HG02571 (cell line): ENCODE measurements at regions not wholly inside any gene's neighbourhood (a gene's known extent, or its start where the extent isn't known, plus 50 kb on each side); places are given as distances from the start of the nearest gene placed in this dataset.

Source experiments
- ATAC-seq: cut with Tn5 transposase; IDR thresholded peaks from one replicate; pipeline ENCODE4 v1.9.1; 2021; ENCODE audit warnings: mild to moderate bottlenecking, moderate library complexity; ENCODE audit not compliant: unreplicated experiment

DNA sequence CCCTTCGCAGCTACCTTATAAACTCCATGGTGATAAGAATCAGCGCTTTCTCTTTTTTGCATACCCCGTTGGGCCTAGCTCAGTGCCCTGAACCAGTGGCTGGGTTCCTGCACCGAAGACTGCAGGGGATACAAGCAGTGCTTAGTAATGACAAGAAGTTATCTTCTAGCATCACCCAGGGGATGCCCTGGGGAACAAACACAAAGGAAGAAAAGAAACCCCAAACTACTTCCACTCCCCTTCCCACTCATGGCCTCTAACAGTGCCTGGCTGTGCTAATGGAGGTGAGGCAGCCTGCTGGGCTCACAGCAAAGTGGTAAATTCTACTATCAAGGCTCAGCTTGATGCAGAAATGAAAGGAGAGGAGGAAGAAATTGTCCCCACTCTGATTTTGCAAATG is 314.7 kb downstream of the TXNL1 start:
- ATAC-seq: no peak

DNA sequence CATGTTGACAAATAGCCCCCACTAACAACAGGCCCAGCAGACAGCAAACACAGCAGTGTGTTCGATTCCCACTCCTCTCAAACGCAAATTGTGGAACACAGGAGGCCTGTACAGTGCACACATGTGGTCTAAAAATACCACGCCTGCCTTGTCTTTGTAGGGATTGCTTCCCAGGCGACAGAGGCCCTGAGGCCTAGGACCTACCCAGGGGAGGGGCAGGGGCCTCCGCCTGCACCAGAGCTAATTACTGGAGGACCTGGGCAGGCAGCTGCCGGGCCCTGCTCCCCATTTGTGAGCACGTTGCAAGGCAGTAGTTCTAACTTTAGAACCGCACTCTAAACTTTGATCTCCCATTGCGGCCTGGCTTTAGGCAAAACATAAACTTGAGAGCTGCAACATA is 316.0 kb downstream of the TXNL1 start:
- ATAC-seq: no peak

DNA sequence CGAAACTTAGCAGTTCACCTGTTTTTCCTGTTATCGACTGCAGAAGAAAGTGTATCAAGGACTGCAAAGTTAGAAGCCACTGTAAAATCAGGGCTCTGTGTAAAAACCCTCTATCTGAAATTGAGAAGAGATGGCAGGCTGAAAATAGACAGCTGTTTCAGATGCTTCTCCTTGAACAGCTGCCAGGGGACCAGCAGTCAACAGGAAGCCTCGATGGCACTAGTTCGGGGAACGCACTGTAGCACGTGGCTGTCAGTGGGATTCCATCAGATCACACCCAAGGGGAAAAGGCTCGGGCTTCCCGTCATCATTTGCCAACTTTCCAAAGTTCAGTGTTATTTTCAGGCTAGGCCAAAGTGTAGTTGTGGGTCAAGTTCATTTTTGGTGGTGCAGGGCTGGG is 316.9 kb downstream of the TXNL1 start:
- no peak for ATAC-seq

DNA sequence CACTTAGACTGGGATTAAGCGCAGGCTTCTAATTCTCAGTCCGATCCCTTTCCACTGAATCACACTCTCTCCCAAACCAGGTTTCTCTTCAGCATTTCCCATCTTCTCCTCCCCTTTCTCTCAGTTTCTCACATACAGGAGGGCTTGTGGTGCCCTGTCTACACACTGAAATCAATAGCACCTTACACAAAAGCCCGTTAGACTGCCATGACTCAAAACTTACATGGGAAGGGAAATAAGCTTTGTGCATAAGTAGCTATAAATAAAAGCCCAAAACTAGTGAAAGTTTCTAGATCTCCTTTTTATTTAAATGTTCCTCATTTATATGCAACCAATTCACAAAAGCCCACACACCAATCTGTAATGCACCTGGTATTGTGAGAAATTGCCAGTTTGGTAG is 318.4 kb downstream of the TXNL1 start:
- ATAC-seq: no peak

GRCh38 chr18:56316727-56317126 is 321.7 kb downstream of the TXNL1 start:
- ATAC-seq: no peak

- no peak for ATAC-seq
Observed at GRCh38 chr18:56315363-56315762, 323.0 kb downstream of the TXNL1 start.

GRCh38 chr18:56314396-56314795 is 324.0 kb downstream of the TXNL1 start:
- no peak for ATAC-seq

- ATAC-seq: no peak
Observed at GRCh38 chr18:56312551-56313335, 325.6 kb downstream of the TXNL1 start.

DNA sequence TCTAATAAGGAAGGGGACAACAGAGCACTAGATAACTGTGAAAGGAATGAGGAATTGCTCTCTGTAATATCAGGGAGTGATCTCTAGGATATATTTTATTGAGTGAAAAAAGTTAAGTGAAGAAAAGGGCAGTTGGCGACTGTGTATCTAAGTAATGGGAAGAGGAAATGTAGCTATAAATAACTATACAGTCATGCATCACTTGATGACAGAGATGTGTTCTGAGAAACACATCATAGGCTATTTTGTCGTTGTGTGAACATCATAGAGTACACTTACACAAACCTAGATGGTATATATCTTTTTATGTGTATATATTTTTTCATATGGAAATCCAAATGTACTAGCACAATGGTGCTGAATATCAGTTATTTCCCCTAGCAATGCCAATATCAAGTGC is 329.3 kb downstream of the TXNL1 start:
- ATAC-seq: no peak

- no peak for ATAC-seq
Observed at GRCh38 chr18:56307354-56308170, 330.8 kb downstream of the TXNL1 start.

DNA sequence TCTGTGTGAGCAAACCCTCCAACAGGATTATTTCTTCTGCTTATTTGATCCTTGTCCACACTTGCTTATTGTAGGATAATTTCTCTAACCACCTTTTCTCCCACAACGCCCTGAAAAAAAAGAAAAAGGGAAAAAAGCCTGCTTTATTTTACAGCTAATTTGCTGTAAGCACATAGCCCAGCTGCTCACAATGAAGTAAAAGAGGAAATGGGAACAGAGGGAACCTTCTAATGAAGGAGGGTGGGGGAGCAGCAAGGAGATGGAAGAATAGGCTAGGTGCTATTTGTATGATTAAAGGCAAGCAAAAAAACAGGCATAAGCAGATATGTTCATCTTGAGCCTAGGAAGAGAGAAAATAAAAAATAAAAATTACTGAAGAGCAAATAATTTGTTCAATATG is 331.6 kb downstream of the TXNL1 start:
- ATAC-seq: no peak

DNA sequence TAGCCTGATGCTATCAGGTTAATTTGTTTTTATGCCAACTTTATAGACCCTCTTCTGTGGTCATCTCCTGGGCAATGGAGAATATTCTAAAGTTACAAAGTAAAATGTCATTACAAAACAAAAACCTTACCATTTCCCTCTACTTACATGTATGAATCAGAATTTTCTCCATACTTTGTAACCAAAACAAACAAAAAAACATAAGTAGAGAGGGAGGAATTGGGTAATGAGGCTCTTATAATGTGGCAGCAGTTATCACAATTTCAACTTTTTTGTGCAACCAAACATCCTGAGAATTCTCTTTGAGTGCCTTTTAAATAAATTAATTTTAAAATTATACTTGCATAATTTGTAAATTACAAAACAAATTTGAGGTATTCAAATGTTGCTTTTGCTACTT is 332.8 kb downstream of the TXNL1 start:
- ATAC-seq: no peak

DNA sequence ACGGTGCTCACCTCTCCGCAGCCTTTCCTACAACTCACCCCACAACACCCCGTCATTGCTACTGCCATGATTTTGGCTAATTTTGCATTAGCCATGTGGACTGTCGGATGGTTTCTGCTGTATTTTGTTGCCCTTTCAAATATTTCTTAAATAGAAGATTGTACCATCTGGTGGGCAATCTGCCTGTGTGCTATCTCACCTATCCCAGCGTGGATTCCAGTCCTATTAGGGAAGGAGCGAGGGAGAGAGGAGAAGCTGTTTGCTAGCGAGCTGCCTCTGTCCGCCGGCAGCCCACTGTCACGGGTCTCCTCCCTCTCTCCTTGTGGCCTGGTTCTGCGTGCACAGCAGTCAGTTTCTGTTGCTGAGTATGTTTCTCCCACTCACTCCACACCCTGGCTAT is 336.2 kb downstream of the TXNL1 start:
- ATAC-seq: no peak

DNA sequence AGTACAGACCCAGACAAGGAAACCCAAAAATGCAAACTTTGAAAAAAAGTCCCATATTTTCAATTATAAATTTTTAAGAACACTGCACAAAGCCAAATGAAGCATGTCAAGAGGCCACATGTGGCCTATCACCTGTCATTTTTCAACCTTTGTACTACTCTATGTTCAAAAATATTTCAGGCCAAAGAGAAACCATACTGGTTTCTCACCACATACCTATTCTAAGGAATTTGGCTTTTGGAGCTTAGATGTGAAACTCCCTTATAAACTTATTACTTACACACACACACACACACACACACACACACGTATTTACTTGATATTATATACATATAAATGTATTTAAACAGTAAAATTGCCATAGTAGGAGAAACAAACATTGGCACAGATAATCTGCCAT is 338.7 kb downstream of the TXNL1 start:
- ATAC-seq: no peak

DNA sequence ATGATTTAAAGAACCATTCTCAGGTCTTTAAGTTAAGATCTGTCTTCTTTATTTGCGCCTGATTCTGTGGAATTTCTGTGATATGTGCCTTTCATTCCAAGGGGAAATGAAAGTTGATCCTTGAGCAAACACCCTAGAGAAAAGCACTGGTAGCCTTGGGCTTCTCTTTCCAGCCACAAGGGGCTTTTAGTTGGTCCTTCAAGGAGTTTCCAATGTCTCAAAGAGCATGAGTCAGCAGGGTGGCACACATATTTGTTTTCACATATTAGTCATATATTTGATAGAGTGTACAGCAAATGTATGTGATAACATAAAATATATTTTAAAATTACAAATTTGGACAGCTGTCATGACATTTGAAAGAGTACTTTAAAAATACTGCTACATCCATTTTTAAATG is 339.5 kb downstream of the TXNL1 start:
- ATAC-seq: no peak

DNA sequence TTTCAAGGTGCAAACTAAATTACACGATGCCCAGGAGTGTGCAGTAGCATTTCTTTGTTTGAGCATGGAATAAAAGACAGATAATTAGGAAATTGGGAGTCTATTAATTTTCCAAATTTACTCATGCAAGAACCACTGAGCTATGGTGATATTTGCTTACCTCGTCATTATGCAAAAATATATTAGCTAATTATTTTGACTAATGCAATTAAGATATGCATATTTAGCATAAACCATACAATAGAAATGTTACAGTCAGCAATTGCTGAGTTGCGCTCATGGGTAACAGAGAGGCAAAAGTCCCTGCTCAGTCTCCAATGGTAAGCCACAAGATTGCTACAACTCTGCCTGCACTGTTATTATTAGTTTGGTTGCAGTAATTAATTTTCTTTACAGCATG is 342.0 kb downstream of the TXNL1 start:
- no peak for ATAC-seq

- ATAC-seq: no peak
Observed at GRCh38 chr18:56294484-56295183, 343.8 kb downstream of the TXNL1 start.

GRCh38 chr18:56291294-56291693 is 347.1 kb downstream of the TXNL1 start:
- ATAC-seq: no peak

DNA sequence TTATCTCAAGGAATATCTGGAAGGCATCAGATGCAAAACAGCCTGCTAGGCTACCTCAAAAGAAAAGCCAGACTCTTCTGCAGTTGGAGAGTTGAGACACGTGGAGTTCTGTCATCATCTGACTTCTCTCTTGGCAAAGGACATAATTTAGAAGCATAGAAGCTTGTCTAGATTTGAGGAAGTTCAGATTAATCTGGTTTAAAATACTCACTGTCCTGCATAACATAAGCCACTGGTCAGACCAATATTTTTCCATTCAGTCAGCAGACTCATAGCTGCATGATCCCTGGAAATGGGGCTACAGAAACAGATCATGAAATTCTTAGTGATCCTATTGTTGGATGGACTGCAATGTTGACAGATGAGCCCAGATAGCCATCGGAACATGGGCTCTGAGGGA is 349.0 kb downstream of the TXNL1 start:
- ATAC-seq: no peak

- ATAC-seq: no peak
Observed at GRCh38 chr18:56286775-56287325, 351.5 kb downstream of the TXNL1 start.

GRCh38 chr18:56285387-56286065 is 352.9 kb downstream of the TXNL1 start:
- no peak for ATAC-seq
